NT2/D1 (cell line): ENCODE measurements at regions not wholly inside any gene's neighbourhood (a gene's known extent, or its start where the extent isn't known, plus 50 kb on each side); places are given as distances from the start of the nearest gene placed in this dataset.

Source experiments
- SUZ12 ChIP-seq: IDR thresholded peaks from 2 replicates; pipeline ENCODE4 v1.6.1; 2011; ENCODE audit not compliant: insufficient read length, insufficient read depth; ENCODE audit errors: extremely low read depth
- YY1 ChIP-seq: IDR thresholded peaks from 2 replicates; pipeline ENCODE4 v1.6.1; 2011; ENCODE audit not compliant: insufficient read length, insufficient read depth
- ZNF274 ChIP-seq: IDR thresholded peaks from 2 replicates; pipeline ENCODE4 v1.6.1; 2011; ENCODE audit warnings: mild to moderate bottlenecking, low read depth, low read length

DNA sequence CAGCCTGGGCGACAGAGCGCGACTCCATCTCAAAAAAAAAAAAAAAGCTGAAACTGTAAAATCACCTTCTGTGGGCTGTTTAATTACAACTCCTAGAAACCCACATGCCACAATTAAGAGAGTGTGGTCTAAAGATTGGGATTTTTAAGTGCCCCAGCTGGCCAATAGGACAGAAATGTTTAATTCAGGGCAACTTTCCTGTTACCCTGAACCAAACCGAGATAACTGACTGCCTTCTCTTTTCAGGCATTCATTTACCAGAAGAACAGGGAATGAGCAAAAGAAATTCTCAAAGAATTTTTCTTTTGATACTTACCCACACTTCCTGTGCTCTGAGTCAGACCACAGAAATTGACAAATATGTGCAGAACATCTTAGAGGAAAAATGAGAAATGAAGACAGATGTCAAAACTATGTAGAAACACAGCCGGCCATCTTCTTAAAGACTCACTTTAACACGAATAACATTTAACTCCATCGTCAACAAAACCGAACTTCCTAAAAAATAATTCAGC lies 221.3 kb upstream of the DAPK1 start:
- TF ChIP-seq YY1 (no peak), SUZ12 (no peak), ZNF274 (no peak)
